ENCODE measurements at regions not wholly inside any gene's neighbourhood (a gene's known extent, or its start where the extent isn't known, plus 50 kb on each side); places are given as distances from the start of the nearest gene placed in this dataset.

DNA sequence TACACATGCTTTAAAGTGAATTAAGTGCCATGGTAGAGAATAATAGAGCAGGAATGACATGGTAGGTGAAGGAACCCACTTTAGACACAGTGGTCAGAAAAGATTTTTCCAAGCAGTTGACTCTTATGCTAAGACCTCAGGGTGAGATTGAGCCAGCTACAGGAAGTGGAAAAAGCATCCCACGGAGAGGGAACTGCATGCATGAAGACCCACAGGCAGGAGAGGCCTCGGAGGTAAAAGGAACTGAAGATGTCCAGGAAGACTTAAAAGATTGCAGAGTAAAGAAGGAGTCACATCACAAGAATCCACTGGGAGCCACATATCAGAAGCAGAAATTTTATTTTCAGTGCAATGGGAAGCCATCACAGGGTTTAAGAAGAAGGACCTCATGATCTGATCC lies 499.2 kb upstream of the FAM98A start:
- ATAC-seq (no peak), DNase-seq (no peak)
- Histone ChIP-seq H3K9me3 (no peaks in the 10 kb centered on the region), H3K4me3 (no peak overlapping the region), H3K27me3 (no peaks in the 10 kb centered on the region), H3K4me1 (no peaks in the 10 kb centered on the region), H3K27ac (no peak overlapping the region), H3K36me3 (no peaks in the 10 kb centered on the region)
- intact Hi-C loops (cut with DNase I), result loop anchor here in 6 of 10 donors (5.0 to 10.0 kb wide), 3 partner anchors 423 to 1314 kb away; no protein-coding TSS in a partner anchor
- 37 to 51% (median 44%) methylated on average over 2 of the region's 2 CpGs for WGBS, 4 donors
- TF ChIP-seq POLR2A (IDR thresholded peaks at IDR 0.05), result no peak
- TF ChIP-seq, protein P1, sequence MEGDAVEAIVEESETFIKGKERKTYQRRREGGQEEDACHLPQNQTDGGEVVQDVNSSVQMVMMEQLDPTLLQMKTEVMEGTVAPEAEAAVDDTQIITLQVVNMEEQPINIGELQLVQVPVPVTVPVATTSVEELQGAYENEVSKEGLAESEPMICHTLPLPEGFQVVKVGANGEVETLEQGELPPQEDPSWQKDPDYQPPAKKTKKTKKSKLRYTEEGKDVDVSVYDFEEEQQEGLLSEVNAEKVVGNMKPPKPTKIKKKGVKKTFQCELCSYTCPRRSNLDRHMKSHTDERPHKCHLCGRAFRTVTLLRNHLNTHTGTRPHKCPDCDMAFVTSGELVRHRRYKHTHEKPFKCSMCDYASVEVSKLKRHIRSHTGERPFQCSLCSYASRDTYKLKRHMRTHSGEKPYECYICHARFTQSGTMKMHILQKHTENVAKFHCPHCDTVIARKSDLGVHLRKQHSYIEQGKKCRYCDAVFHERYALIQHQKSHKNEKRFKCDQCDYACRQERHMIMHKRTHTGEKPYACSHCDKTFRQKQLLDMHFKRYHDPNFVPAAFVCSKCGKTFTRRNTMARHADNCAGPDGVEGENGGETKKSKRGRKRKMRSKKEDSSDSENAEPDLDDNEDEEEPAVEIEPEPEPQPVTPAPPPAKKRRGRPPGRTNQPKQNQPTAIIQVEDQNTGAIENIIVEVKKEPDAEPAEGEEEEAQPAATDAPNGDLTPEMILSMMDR (IDR thresholded peaks at IDR 0.05), result no peak

- 61 to 65% (median 63%) methylated on average over 3 of the region's 3 CpGs for WGBS, 4 donors
- intact Hi-C loops (cut with DNase I), result loop anchor here in 8 of 10 donors (2.0 to 10.0 kb wide), 5 partner anchors 422 to 1316 kb away; no protein-coding TSS in a partner anchor
- Histone ChIP-seq H3K9me3 (no peaks in the 10 kb centered on the region), H3K27me3 (no peaks in the 10 kb centered on the region), H3K4me1 (no peaks in the 10 kb centered on the region), H3K36me3 (no peaks in the 10 kb centered on the region), H3K4me3 (no peak overlapping the region), H3K27ac (no peak overlapping the region)
- DNase-seq (peak in 3 of 5 donors; percentile 22), ATAC-seq (peak in 2 of 4 donors; percentile 49)
- TF ChIP-seq, protein P1 (IDR thresholded peaks at IDR 0.05), result peak; percentile 62 to 84 (median 76)
- TF ChIP-seq POLR2A (IDR thresholded peaks at IDR 0.05), result no peak
These were observed 497.6 kb upstream of the FAM98A start for GRCh38 chr2:34096562-34097171.

DNA sequence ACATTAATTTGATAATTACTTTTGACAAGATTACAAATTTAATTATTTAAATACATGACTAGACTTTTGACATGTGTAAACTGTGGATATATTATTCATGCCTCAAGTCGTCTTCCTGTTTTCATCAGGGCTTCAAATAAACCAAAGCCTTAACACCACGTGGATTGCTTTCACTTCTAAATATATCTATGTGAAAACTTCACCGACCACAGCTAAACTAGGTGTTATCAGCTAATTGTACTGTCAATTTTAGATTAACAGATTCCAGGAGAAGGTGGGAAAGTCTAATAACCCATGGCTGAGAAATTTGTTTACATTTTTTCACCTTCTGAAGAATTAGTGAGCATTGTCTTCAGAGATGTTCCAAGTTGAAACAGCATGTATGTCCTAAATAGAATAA lies 494.7 kb upstream of the FAM98A start:
- no peaks in the 10 kb centered on the region for H3K27me3 ChIP-seq
- 19 to 27% (median 24%) methylated on average over 3 of the region's 3 CpGs for WGBS, 4 donors
- no peaks in the 10 kb centered on the region for H3K9me3 ChIP-seq
- H3K4me3 ChIP-seq, result no peak overlapping the region
- ATAC-seq (no peak), DNase-seq (no peak)
- no peaks in the 10 kb centered on the region for H3K36me3 ChIP-seq
- TF ChIP-seq, protein P1 (IDR thresholded peaks at IDR 0.05), result no peak
- TF ChIP-seq POLR2A (IDR thresholded peaks at IDR 0.05), result no peak
- H3K4me1 ChIP-seq, result no peaks in the 10 kb centered on the region
- no peak overlapping the region for H3K27ac ChIP-seq
- intact Hi-C loops (cut with DNase I), result loop anchor here in 3 of 10 donors (5.0 to 10.0 kb wide), 2 partner anchors 419 to 1319 kb away; no protein-coding TSS in a partner anchor

- TF ChIP-seq POLR2A (IDR thresholded peaks at IDR 0.05), result no peak
- TF ChIP-seq, protein P1 (IDR thresholded peaks at IDR 0.05), result no peak
- 55 to 74% (median 71%) methylated on average over 2 of the region's 2 CpGs for WGBS, 4 donors
- Histone ChIP-seq H3K27ac (no peak overlapping the region), H3K36me3 (no peaks in the 10 kb centered on the region), H3K4me1 (no peaks in the 10 kb centered on the region), H3K9me3 (no peaks in the 10 kb centered on the region), H3K27me3 (no peaks in the 10 kb centered on the region), H3K4me3 (no peak overlapping the region)
- DNase-seq (no peak), ATAC-seq (no peak)
- intact Hi-C loops (cut with DNase I), result no loop called here
These were observed 471.1 kb upstream of the FAM98A start for GRCh38 chr2:34070196-34070595.
